Mesendoderm (in vitro differentiated cells): ENCODE measurements at regions not wholly inside any gene's neighbourhood (a gene's known extent, or its start where the extent isn't known, plus 50 kb on each side); places are given as distances from the start of the nearest gene placed in this dataset.

Experiments
- DNase-seq: peaks from one replicate; pipeline ENCODE4 v3.0.0; 2013
- H2AK5ac ChIP-seq: 2 replicates; pipeline ENCODE4 v1.6.1; 2013; ENCODE audit warnings: low read length, inconsistent platforms
- H2BK120ac ChIP-seq: 2 replicates; pipeline ENCODE4 v1.6.1; 2013; ENCODE audit warnings: low read depth, mild to moderate bottlenecking, low read length, moderate library complexity, mixed read lengths
- H2BK15ac ChIP-seq: replicated peaks from 2 replicates; pipeline ENCODE4 v1.6.1; 2013; ENCODE audit warnings: low read depth, mild to moderate bottlenecking, moderate library complexity
- H2BK5ac ChIP-seq: 2 replicates; pipeline ENCODE4 v1.6.1; 2013; ENCODE audit warnings: low read length, inconsistent platforms
- H3K18ac ChIP-seq: 2 replicates; pipeline ENCODE4 v1.6.1; 2013; ENCODE audit warnings: mild to moderate bottlenecking, low read length, mixed read lengths
- H3K23ac ChIP-seq: one replicate; pipeline ENCODE4 v1.6.1; 2013; ENCODE audit warnings: low read length
- H3K27ac ChIP-seq: 2 replicates; pipeline ENCODE4 v1.5.1; 2013; ENCODE audit warnings: low read depth, mild to moderate bottlenecking, inconsistent platforms, low read length, moderate library complexity
- H3K27me3 ChIP-seq: 2 replicates; pipeline ENCODE4 v1.6.1; 2013; ENCODE audit warnings: low read length, control low read depth, mild to moderate bottlenecking, inconsistent platforms; ENCODE audit not compliant: insufficient read depth, poor library complexity
- H3K36me3 ChIP-seq: 2 replicates; pipeline ENCODE4 v1.6.1; 2013; ENCODE audit warnings: low read length, inconsistent platforms; ENCODE audit not compliant: control insufficient read depth, insufficient read depth
- H3K4ac ChIP-seq: one replicate; pipeline ENCODE4 v1.6.1; 2013; ENCODE audit warnings: low read depth, mild to moderate bottlenecking, low read length, moderate library complexity
- H3K4me1 ChIP-seq: 2 replicates; pipeline ENCODE4 v1.6.1; 2013; ENCODE audit warnings: low read depth, low read length, inconsistent platforms; ENCODE audit not compliant: control insufficient read depth
- H3K4me2 ChIP-seq: 2 replicates; pipeline ENCODE4 v1.6.1; 2013; ENCODE audit warnings: low read length
- H3K4me3 ChIP-seq: 2 replicates; pipeline ENCODE4 v1.5.1; 2013; ENCODE audit warnings: mild to moderate bottlenecking, low read length
- H3K56ac ChIP-seq: one replicate; pipeline ENCODE4 v1.6.1; 2013; ENCODE audit warnings: low read length
- H3K79me1 ChIP-seq: 2 replicates; pipeline ENCODE4 v1.6.1; 2013; ENCODE audit warnings: low read length, inconsistent platforms
- H3K79me2 ChIP-seq: 2 replicates; pipeline ENCODE4 v1.6.1; 2013; ENCODE audit warnings: mild to moderate bottlenecking, low read length; ENCODE audit not compliant: control insufficient read depth, insufficient read depth
- H3K9ac ChIP-seq: 2 replicates; pipeline ENCODE4 v1.6.1; 2013; ENCODE audit warnings: low read length, inconsistent platforms
- H4K5ac ChIP-seq: one replicate; pipeline ENCODE4 v1.6.1; 2013; ENCODE audit warnings: low read length
- H4K8ac ChIP-seq: one replicate; pipeline ENCODE4 v1.6.1; 2013; ENCODE audit warnings: low read depth, mild to moderate bottlenecking, control low read depth, low read length, moderate library complexity
- WGBS: extraction: QIAGEN DNeasy Blood & Tissue Kit; methylation state at CpG from one replicate; pipeline ENCODE4 v1.1.7; 2013; ENCODE audit warnings: low lambda C conversion rate, missing lambda C conversion rate; ENCODE audit not compliant: insufficient coverage; ENCODE audit errors: extremely low coverage; 5-methylcytosine and 5-hydroxymethylcytosine counted together

DNA sequence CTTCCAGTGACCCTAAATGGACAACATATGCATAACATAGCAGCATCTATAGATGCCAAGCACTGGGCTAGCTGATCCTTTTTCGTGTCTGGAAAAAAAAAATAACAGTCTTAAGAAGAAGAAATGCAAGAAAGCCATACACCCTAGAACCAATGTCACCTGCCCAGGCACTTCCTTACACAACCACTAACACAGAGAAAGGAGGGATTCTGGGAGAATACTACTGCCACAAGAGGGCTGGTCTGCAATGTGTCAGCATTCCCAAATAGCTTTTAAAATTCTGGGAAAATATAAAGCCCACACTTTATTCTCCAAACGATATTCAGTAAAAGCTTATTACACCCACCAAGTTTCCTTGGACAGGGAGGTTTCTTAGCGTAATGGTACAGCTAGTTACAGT is 271.2 kb downstream of the TBL1XR1 start:
- Histone ChIP-seq H3K9ac (no peak overlapping the region), H3K27me3 (no peaks in the 10 kb centered on the region), H3K27ac (no peak overlapping the region), H4K5ac (no peak overlapping the region), H3K79me2 (no peaks in the 10 kb centered on the region), H4K8ac (no peak overlapping the region), H2BK120ac (no peak overlapping the region), H2BK5ac (no peak overlapping the region), H3K4me2 (no peak overlapping the region), H3K79me1 (no peaks in the 10 kb centered on the region), H2BK15ac (no peak overlapping the region), H3K36me3 (no peaks in the 10 kb centered on the region), H3K56ac (no peak overlapping the region), H3K18ac (no peak overlapping the region), H3K23ac (no peak overlapping the region), H2AK5ac (no peak overlapping the region), H3K4me1 (no peaks in the 10 kb centered on the region), H3K4me3 (no peak overlapping the region), H3K4ac (no peak overlapping the region)
- WGBS, result no CpG with 5 or more reads among the region's 3 CpGs
- DNase-seq, result no peak

DNA sequence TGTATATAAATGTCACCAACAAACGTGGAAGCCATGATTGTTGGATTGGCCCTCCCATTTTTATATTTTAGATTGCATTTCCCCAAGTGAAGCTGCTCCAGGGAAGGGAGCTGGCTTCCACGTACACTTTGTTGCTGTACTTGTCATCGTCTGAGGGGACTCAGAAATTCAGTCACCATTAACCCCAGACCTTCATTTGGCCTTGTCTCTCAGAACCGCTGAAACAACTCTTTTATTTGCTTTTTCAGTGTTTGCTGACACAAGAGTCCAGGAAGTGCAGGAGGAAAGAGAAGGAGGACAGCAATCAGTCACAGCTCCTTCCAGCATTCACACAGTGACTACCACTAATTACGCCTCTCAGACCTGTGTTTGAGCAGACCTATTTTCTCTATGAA is 276.5 kb downstream of the TBL1XR1 start:
- WGBS, result no CpG with 5 or more reads among the region's 5 CpGs

DNA sequence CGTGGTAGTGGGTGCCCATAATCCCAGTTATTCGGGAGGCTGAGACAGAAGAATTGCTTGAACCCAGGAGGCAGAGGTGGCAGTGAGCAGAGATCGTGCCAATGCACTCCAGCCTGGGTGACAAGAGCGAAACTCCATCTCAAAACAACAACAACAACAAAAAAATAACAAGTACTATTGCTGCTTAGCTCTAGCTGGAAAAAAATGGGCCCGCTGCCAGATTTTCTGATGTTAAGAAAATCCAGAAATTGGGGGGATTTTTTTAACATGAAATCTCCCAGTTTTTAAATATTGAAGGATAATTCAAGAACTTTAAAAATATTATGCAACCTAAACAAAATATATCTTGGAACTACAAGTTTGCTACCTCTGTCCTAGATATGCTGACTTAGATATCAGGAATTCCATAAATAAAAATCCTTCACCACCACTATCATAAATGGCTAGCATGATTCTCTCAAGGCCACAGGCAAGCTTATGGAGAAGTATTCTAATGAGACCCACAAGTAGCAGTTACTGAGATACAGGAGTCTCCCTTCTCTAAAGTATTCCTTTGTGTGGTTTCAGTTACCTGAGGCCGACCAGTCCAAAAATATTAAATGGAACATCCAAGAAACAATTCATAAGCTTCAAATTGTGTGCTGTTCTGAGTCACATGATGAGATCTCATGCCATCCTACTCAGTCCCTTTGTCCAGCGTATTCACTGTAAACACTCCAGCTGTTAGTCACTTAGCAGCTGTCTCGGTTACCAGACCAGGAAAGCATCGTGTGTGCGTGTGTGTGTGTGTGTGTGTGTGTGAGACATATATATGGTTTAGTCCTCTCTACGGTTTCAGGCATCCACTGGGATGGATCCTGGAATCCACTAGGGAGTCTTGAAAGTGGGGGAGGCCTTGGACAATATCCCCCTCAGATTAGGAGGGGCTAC is 277.2 kb downstream of the TBL1XR1 start:
- Histone ChIP-seq H3K4me3 (no peak overlapping the region), H3K9ac (no peak overlapping the region), H3K27ac (no peak overlapping the region), H2AK5ac (no peak overlapping the region), H2BK120ac (no peak overlapping the region), H3K56ac (no peak overlapping the region), H3K27me3 (no peaks in the 10 kb centered on the region), H3K4me1 (peaks cover 11% of the 10 kb centered on the region), H4K8ac (no peak overlapping the region), H3K18ac (no peak overlapping the region), H3K4me2 (no peak overlapping the region), H4K5ac (no peak overlapping the region), H2BK15ac (no peak overlapping the region), H3K36me3 (no peaks in the 10 kb centered on the region), H2BK5ac (no peak overlapping the region), H3K23ac (no peak overlapping the region), H3K79me1 (no peaks in the 10 kb centered on the region), H3K4ac (no peak overlapping the region), H3K79me2 (no peaks in the 10 kb centered on the region)
- no CpG with 5 or more reads among the region's 11 CpGs for WGBS
- DNase-seq, result no peak

More for the DNA sequence above, 276.5 kb downstream of the TBL1XR1 start:
- Histone ChIP-seq H4K5ac (no peak overlapping the region), H3K18ac (no peak overlapping the region), H3K79me2 (no peaks in the 10 kb centered on the region), H3K4me2 (no peak overlapping the region), H2BK15ac (no peak overlapping the region), H3K56ac (peak overlapping the region; percentile 8), H3K9ac (no peak overlapping the region), H3K27me3 (no peaks in the 10 kb centered on the region), H2BK120ac (no peak overlapping the region), H3K23ac (no peak overlapping the region), H3K79me1 (no peaks in the 10 kb centered on the region), H4K8ac (no peak overlapping the region), H3K27ac (no peak overlapping the region), H3K4me1 (peaks cover 11% of the 10 kb centered on the region), H3K4me3 (no peak overlapping the region), H3K36me3 (no peaks in the 10 kb centered on the region), H2BK5ac (no peak overlapping the region), H2AK5ac (no peak overlapping the region), H3K4ac (no peak overlapping the region)
- DNase-seq, result no peak

DNA sequence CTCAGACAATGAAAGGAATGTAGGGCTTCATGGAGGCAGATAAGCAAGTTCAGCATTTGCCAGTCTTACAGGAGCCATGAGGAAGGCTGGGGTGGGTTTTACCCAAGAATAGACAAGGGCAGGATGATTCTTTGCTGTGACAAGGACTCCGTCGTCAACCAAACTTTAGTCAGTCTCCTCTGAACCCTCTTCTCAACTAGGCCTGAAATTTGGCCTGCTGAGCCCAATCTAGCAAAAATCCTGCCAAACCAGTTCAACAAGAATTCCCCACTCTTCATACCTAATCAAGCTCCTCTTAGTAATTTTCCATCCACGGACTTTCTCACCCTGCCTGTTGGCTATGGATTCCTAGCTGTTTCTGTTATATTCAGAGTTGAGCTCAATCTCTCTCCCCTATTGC is 280.5 kb downstream of the TBL1XR1 start:
- Histone ChIP-seq H3K4me3 (no peak overlapping the region), H3K4me2 (peak overlapping the region; percentile 10), H3K4ac (peak overlapping the region; percentile 52), H3K27me3 (peaks cover 2% of the 10 kb centered on the region), H3K18ac (peak overlapping the region; percentile 98), H2BK5ac (peak overlapping the region; percentile 79), H3K56ac (peak overlapping the region; percentile 69), H2BK15ac (peak overlapping the region; percentile 74), H2BK120ac (peak overlapping the region; percentile 73), H4K5ac (no peak overlapping the region), H3K79me2 (no peaks in the 10 kb centered on the region), H3K79me1 (no peaks in the 10 kb centered on the region), H4K8ac (peak overlapping the region; percentile 5), H3K9ac (peak overlapping the region; percentile 18), H3K4me1 (peaks cover 15% of the 10 kb centered on the region), H3K27ac (peak overlapping the region; percentile 90), H3K36me3 (no peaks in the 10 kb centered on the region), H3K23ac (no peak overlapping the region), H2AK5ac (peak overlapping the region; percentile 35)
- WGBS, result no CpG with 5 or more reads among the region's 3 CpGs
- peak; percentile 99 for DNase-seq

DNA sequence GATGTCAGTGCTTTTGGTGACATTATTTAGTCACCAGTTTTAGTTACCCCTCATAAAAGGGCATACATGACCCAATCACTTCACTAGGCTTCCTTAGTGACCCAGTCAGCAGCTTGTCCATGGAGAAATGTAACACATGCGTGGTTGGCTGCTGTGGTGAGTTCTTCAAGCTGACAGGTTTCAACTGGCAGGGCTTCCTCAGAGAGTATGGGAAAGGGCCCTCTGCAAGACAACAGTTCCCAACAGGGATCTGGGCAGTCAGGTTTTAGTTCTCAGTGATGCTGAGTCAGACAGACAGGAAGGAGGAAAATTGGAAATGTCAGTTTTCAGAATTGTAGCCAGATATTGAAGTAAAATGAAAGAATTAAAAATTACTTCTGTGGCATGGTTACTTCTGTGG is 282.5 kb downstream of the TBL1XR1 start:
- Histone ChIP-seq H4K8ac (no peak overlapping the region), H2AK5ac (peak overlapping the region; percentile 43), H3K27me3 (peaks cover 2% of the 10 kb centered on the region), H3K56ac (peak overlapping the region; percentile 56), H2BK5ac (no peak overlapping the region), H2BK15ac (no peak overlapping the region), H3K4ac (no peak overlapping the region), H4K5ac (no peak overlapping the region), H3K79me2 (no peaks in the 10 kb centered on the region), H3K4me3 (no peak overlapping the region), H3K23ac (no peak overlapping the region), H3K4me1 (peaks cover 15% of the 10 kb centered on the region), H3K4me2 (no peak overlapping the region), H3K36me3 (no peaks in the 10 kb centered on the region), H3K27ac (no peak overlapping the region), H3K9ac (no peak overlapping the region), H2BK120ac (no peak overlapping the region), H3K79me1 (no peaks in the 10 kb centered on the region), H3K18ac (peak overlapping the region; percentile 40)
- DNase-seq, result peak; percentile 63
- no CpG with 5 or more reads among the region's 1 CpG for WGBS
